Type B pancreatic cell (in vitro differentiated cells): ENCODE measurements at regions not wholly inside any gene's neighbourhood (a gene's known extent, or its start where the extent isn't known, plus 50 kb on each side); places are given as distances from the start of the nearest gene placed in this dataset.

Experiments
- DNase-seq: peaks from one replicate; pipeline ENCODE4 v3.0.0; 2021; ENCODE audit warnings: mixed read lengths; ENCODE audit not compliant: unreplicated experiment; ENCODE audit errors: extremely low spot score
- H3K27ac Mint-ChIP-seq: 2 replicates; pipeline ENCODE4 v1.8.0; 2021; ENCODE audit warnings: mild to moderate bottlenecking, mixed read lengths
- H3K27me3 Mint-ChIP-seq: 2 replicates; pipeline ENCODE4 v1.8.0; 2021; ENCODE audit warnings: mixed read lengths
- H3K36me3 Mint-ChIP-seq: 2 replicates; pipeline ENCODE4 v1.8.0; 2021; ENCODE audit warnings: mixed read lengths
- H3K4me1 Mint-ChIP-seq: one replicate; pipeline ENCODE4 v1.8.0; 2021; ENCODE audit warnings: mixed read lengths; ENCODE audit not compliant: unreplicated experiment
- H3K4me3 Mint-ChIP-seq: 2 replicates; pipeline ENCODE4 v1.8.0; 2021; ENCODE audit warnings: mild to moderate bottlenecking, mixed read lengths
- H3K9me3 Mint-ChIP-seq: 2 replicates; pipeline ENCODE4 v1.8.0; 2021; ENCODE audit warnings: mixed read lengths
- TF ChIP-seq, protein P1 (sequence below): fragments of 200-600 bp; sonication (generic); conservative IDR thresholded peaks from 2 replicates; pipeline ENCODE4 v1.5.0; 2021; ENCODE audit warnings: antibody characterized with exemption, mild to moderate bottlenecking

DNA sequence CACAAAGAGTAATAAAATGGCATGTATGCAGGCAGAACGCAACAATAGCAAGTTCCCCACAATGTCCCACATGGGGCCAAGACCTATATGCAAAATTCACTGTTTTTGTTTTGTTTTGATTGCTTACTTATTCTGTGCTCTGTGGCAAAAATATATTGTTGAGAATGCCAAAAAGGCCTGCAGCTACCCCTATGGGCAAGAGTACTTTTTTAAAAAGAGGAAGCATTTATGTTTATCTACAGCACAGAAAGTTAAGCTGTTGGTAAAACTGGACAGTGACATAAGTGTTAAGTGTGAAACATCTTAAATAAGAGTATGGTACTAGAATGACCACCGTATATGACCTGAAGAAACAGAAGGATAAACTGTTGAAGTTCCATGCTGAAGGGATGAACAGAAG, 301.9 kb upstream of the ZC3H12C start:
- Mint-ChIP-seq H3K27ac (no peak overlapping the region), H3K36me3 (no peaks in the 10 kb centered on the region), H3K4me1 (peaks cover 12% of the 10 kb centered on the region), H3K27me3 (no peaks in the 10 kb centered on the region), H3K9me3 (no peaks in the 10 kb centered on the region), H3K4me3 (no peak overlapping the region)
- TF ChIP-seq, protein P1, sequence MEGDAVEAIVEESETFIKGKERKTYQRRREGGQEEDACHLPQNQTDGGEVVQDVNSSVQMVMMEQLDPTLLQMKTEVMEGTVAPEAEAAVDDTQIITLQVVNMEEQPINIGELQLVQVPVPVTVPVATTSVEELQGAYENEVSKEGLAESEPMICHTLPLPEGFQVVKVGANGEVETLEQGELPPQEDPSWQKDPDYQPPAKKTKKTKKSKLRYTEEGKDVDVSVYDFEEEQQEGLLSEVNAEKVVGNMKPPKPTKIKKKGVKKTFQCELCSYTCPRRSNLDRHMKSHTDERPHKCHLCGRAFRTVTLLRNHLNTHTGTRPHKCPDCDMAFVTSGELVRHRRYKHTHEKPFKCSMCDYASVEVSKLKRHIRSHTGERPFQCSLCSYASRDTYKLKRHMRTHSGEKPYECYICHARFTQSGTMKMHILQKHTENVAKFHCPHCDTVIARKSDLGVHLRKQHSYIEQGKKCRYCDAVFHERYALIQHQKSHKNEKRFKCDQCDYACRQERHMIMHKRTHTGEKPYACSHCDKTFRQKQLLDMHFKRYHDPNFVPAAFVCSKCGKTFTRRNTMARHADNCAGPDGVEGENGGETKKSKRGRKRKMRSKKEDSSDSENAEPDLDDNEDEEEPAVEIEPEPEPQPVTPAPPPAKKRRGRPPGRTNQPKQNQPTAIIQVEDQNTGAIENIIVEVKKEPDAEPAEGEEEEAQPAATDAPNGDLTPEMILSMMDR, result no peak
- DNase-seq, result no peak

DNA sequence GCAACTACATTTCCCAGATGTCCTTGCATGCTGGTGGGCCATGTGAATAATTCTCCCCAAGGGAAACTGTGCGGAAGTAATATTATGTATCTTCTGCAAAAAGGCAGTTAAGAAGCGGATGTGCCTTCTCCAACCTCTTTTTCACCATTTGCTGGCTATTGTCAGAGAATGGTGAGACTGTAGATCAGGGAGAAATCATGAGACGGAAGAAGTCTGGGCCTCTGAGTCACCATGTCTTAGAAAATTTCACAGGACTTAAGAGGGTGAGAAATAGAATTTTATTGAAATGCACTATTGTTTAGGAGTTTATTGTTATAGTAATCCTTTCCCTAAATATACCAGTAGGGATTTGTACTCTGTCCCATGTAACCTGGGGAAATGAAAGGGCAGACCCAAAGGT, 298.7 kb upstream of the ZC3H12C start:
- Mint-ChIP-seq H3K27me3 (no peaks in the 10 kb centered on the region), H3K4me1 (no peaks in the 10 kb centered on the region), H3K27ac (no peak overlapping the region), H3K9me3 (no peaks in the 10 kb centered on the region), H3K36me3 (no peaks in the 10 kb centered on the region), H3K4me3 (no peak overlapping the region)
- TF ChIP-seq, protein P1, result no peak
- DNase-seq, result no peak

DNA sequence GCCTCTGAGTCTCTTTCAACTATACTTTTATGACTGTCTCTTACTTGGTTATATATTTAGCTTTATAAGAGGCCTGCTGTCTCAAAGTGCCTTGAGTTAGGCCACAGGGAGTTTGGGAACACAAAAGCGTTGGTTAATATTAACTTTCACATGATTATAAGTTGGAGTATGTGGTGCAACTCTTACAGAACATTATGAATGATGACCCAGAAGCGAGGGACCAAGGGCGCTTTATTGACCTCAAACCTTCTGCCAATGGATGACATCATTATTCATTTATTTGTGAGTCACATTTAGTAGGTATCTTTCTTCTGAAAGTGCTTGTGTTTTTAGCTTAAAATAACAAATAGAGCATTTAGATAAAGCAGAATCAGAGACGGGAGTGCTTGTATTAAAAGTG, 298.0 kb upstream of the ZC3H12C start:
- H3K4me1 Mint-ChIP-seq, result no peaks in the 10 kb centered on the region
- TF ChIP-seq, protein P1, result no peak
- no peaks in the 10 kb centered on the region for H3K9me3 Mint-ChIP-seq
- no peaks in the 10 kb centered on the region for H3K36me3 Mint-ChIP-seq
- DNase-seq, result no peak
- no peak overlapping the region for H3K4me3 Mint-ChIP-seq
- H3K27me3 Mint-ChIP-seq, result no peaks in the 10 kb centered on the region
- H3K27ac Mint-ChIP-seq, result no peak overlapping the region

DNA sequence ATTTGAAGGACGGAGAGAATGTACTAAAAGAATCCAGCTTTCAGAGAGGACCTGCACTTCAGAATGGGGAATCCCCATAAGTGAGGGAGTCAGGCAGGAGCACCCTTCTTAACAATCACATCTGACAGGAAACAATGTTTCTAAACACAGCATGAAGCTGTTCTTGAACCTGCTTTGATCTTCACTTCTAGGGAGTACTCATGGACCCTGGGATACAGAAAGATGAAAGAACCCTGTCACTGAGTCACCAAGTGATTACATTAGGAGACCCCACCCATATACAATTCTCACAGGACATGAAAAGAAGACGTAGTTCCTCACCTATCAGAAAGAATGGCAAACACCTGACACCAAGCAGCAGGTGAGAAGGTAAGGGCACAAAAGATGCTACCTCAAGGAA, 296.9 kb upstream of the ZC3H12C start:
- no peak overlapping the region for H3K27ac Mint-ChIP-seq
- no peaks in the 10 kb centered on the region for H3K4me1 Mint-ChIP-seq
- no peaks in the 10 kb centered on the region for H3K36me3 Mint-ChIP-seq
- no peak for DNase-seq
- TF ChIP-seq, protein P1, result no peak
- no peak overlapping the region for H3K4me3 Mint-ChIP-seq
- H3K27me3 Mint-ChIP-seq, result no peaks in the 10 kb centered on the region
- no peaks in the 10 kb centered on the region for H3K9me3 Mint-ChIP-seq

DNA sequence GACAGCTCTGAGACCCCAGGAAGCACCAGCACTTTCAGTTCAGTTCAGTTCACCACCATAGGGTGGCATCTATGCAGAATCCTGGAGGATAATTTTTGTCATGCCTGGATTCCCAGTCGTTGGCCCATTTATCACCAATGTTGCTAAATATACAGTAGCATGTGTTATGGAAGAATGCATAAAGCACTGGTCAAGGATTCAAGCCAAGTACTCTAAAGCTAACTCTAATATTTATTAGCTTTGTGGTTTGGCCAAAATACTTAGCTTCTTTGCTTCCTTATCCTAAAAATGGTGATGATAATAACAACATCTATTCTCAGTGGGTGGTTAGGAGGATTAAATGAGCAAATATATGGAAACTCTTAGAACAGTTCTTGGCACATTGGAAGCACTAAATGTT, 294.7 kb upstream of the ZC3H12C start:
- Mint-ChIP-seq H3K27ac (no peak overlapping the region), H3K4me1 (no peaks in the 10 kb centered on the region), H3K9me3 (no peaks in the 10 kb centered on the region), H3K27me3 (no peaks in the 10 kb centered on the region), H3K4me3 (no peak overlapping the region), H3K36me3 (no peaks in the 10 kb centered on the region)
- TF ChIP-seq, protein P1, result no peak
- DNase-seq, result no peak

DNA sequence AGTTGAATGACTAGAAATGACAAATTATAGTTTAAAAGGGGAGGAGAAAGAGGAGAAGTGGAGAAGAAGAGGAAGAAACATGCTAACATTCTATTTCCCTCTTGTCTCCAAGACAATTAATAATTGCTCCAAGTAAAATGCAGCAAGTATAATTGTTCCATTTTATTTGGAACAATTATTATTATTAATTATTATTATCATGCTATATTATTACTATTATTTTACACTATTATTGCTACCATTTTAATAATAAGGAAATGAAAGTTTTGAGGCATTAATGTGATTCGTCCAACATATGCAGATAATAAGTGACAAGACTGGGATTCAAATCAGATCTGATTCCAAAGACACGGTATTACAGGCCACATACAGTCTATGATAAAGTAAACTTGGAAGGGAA, 293.6 kb upstream of the ZC3H12C start:
- Mint-ChIP-seq H3K4me3 (no peak overlapping the region), H3K27me3 (no peaks in the 10 kb centered on the region), H3K4me1 (no peaks in the 10 kb centered on the region), H3K27ac (no peak overlapping the region), H3K9me3 (no peaks in the 10 kb centered on the region), H3K36me3 (no peaks in the 10 kb centered on the region)
- TF ChIP-seq, protein P1, result no peak
- no peak for DNase-seq
